HG03442 (cell line): ENCODE measurements at regions not wholly inside any gene's neighbourhood (a gene's known extent, or its start where the extent isn't known, plus 50 kb on each side); places are given as distances from the start of the nearest gene placed in this dataset.
"Not testable (repeated sequence)": the region's sequence is repeated elsewhere in the genome, so short reads cannot be mapped to it uniquely, and the experiment has no call there.

ENCODE experiments used
- ATAC-seq: cut with Tn5 transposase; IDR thresholded peaks from one replicate; pipeline ENCODE4 v1.9.1; 2021; ENCODE audit warnings: mild to moderate bottlenecking, moderate library complexity; ENCODE audit not compliant: unreplicated experiment

DNA sequence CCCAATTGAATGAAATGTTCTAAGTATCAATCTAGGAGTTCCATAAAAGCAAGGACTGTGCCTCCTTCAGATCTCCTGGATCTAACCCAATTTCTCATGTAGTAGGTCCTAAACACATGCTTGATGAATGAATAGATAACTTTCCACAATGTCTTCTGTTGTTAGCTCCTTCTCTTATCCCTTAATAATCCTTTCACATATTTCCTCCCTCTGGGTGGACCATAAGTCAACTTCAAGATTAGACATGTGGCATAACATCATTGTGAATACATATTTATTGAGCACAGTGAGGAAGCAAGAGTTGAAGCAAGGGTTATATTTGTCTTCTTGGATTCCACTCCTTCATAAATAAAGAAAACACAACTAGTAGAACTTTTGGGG, 108.6 kb upstream of the EGFLAM start:
- no peak for ATAC-seq

DNA sequence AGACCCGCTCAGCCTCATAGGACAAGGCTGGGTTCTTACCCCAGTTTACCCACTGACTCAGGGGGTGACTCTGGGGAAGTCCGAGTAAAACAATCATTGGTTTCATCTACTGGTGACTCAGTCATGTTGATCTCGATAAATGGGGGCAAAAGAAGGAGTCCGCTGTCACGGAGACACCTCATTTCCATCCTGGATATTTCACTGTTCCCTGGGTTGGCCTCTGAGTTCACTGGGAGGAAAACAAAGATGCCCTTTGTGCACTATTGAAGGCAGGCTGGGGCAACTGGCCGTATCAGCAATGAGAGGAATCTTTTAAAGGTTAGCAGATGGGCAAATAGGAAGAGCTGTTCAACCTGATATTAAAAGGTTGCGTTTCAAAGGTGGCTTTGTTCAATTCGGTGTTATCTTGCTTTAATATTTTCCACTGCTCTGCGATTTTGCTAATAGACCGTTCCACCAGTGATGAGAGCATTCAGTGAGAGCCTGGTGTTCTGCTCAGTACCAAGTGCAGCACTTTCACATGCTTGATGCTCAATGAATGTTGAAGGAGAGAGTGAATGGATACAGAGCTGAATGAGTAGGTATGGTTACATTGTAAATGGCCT, 110.2 kb upstream of the EGFLAM start:
- no peak for ATAC-seq

DNA sequence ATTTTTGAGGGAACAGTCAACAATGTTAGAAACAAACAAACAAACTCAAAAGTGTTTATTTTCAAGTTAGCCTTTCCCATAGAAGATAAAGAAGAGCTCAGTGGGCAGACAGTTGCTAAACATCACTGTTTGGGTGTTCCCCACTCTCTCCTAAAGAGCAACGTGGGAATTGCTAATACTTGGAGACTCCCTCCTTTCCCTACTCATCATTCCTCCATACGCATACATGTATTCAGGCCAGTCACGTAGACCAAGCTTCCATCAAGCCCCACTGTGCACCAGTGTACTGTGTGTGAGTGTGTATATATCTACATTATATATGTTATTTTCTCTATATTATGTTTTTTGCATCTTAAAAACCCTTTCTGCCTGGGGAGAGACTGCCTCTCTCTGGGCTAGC, 115.0 kb upstream of the EGFLAM start:
- no peak for ATAC-seq

DNA sequence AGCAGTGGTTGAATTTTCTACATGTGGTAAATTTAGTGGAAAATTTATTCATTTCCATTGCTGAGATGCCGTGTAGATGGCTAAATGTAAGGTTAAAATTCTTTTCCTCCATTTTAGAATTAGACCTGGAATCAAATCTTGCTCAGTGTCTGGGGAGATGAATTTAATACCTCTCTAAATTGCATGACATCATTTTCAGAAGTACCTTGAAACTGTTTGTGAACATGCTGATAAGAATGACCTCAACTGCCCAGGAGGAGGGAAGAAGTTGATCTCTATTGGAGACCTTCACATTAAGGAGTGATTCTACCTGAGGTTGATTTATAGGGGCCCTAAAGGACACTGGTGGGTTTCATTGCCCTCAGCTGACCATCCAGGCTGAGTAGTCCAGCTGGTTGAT, 116.7 kb upstream of the EGFLAM start:
- no peak for ATAC-seq

DNA sequence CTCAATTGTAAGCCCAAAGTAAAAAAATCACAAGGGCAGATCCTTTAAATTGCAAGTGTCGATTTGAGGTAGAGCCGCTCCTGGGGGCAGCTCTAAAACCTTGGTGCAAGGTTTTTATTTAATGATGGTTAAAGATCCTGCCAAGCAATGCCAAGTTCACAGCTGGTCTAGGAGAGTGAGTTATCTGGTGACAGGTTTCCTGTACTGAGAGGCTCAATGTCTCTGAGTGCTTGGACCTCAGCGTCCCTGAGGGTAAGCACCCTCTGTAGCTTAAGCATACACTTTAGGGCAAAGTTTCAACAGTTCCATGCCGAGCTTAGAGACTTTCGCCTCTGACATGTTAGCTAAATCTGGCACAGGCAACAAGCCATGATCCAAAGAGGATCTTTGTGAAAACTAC, 119.8 kb upstream of the EGFLAM start:
- ATAC-seq = no peak

DNA sequence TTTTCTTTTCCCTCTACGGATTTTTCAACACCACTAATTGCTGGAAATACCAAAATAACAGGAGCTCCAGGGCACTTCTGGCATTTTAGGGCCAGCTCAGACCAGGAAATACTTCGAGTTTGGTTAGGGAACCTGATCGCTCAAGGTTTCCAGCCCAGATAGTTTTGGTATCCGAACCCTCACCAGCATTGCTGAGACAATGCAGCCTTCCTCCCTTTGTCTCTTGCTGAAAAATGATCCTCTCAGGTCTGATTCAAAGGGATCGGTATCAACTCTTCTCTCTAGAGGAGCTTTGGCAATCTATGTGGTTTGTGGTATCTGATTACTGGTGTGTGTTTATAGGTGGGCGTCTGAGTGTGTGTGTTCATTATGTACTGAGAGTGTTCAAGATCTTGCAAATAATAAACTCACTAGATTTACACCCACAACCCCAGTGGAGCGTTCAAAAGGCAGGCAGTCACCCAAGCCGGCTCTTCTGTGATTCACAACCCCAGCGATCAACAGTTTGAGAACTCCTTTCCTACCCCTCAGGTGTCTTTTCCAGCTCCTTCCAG, 122.8 kb upstream of the EGFLAM start:
- no peak for ATAC-seq

DNA sequence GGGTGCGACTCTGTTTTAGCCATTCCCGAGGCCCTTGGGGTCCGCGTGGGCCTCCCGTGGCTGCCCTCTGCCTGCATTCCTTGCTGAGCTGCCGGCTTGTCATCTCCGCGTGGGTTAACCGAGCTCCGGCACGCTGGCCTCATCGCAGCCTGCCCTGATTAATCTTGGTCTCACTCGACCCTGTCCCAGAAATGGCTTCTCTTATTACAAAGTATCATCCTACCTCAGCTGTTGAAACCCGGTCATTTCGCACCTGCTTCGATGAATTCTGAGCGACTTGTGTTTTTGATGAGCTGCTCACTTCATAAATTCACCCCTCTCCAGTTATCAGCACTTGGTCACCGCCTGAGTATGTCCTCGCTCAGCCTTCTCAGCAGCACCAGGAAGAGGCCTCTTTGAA, 123.5 kb upstream of the EGFLAM start:
- ATAC-seq = no peak

DNA sequence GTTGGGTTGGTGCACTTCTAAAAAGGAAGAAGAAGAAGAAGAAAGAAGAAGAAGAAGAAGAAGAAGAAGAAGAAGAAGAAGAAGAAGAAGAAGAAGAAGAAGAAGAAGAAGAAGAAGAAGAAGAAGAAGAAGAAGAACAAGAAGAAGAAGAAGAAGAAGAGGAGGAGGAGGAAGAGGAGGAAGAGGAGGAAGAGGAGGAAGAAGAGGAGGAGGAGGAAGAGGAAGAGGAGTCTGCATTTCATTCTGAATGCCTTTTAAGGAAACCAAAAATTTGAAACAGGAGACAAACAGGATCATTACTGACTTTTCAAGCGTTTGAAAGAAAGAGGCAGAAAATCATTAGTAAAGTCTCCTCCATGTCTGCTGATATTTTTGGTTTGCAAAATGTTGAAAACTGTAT, 124.1 kb upstream of the EGFLAM start:
- ATAC-seq = not testable (repeated sequence)

DNA sequence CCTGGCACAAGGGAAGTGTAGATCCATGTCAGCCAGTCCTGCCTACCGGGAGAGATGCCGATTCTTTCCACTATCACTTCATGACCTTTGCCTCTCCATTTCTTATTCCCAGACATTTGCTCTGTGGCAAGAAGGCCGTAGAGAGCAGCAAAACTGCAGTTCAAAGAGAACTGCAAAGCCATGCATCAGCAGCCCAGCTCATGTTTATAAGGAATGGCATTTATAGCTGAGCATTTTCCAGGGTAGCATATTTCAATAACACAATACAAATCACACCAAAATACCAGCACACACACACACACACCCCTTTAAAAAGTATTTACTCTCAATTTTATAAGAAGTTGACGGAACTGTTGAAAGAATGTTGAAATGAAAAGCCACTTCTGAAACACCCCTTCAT, 126.7 kb upstream of the EGFLAM start:
- ATAC-seq = no peak

DNA sequence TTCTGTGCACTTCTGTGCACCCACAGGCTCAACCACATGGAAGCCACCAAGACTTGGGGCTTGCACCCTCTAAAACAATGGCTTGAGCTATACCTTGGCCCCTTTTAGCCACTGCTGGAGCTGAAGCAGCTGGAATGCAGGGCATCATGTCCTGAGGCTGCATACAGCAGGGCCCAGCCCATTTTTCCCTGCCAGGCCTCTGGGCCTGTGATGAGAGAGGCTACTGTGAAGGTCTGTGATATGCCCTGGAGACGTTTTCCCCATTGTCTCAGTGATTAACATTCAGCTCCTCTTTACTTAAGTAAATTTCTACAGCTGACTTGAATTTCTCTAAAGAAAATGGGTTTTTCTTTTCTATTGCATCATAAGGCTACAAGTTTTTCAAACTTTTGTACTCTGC, 134.0 kb upstream of the EGFLAM start:
- no peak for ATAC-seq

DNA sequence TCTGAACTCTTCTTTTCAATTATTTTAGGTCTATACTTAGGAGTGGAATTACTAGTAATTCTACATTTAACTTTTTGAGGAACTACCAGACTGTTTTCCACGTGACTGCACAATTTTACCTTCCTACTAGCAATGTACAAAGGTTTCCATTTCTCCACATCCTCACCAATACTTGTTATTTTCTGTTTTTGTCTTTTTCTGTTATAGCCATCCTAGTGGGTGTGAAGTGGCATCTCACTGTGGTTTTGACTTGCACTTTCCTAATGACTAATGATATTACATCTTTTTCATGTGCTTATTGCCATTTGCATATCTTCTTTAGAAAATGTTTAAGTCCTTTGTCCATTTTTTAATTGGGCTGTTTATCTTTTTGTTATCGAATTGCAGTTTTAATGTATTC, 136.9 kb upstream of the EGFLAM start:
- no peak for ATAC-seq

DNA sequence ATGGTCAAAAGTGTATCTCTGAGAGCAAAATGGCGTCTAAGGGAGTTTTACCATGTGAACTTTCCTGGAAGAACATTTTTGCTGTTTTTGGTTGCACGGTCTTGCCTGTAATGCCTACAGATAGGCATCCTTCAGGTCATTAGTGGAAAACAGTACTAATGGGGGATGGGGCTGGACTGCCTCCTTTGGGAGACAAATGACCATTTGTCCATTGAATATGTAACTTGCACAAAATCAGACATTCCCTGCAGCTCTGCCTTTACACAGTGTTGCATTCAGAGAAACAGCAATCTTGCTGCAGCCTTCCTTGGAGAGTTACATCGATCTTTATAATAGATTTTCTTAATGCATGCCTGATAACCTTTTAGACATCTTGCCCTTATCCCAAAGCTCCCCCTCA, 138.5 kb upstream of the EGFLAM start:
- ATAC-seq = no peak

DNA sequence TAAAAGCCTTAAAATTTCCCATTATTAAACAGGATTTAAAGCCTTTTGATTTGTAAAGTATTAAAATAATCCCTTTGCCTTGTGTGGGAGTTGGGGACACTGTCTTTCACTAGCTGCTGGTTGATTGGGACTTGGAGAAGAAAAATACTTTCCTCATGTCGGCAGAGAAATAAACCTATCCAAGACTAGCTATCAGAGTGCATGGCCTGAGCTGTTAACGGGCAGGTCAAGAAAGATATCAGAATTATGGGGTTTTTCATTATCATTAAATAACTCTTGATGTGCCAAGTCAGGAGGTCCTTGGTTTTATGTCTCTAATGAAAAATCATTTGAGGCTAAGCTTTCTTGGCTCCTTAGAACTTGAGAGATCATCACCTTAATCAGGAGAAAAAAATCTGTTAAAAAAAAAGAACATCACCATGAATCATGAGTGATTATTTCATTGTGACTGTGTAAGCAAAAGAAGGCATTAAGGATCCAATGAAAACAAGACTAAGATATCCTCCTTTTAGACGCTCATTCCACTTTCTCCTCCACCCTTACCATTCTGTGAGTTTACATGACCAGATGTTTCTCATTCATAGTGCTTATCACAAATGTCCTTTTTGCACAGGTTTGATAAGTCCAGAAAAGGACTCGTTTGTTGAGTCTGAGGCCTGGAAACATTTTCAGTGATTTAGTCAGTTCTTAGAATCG, 140.4 kb upstream of the EGFLAM start:
- no peak for ATAC-seq

DNA sequence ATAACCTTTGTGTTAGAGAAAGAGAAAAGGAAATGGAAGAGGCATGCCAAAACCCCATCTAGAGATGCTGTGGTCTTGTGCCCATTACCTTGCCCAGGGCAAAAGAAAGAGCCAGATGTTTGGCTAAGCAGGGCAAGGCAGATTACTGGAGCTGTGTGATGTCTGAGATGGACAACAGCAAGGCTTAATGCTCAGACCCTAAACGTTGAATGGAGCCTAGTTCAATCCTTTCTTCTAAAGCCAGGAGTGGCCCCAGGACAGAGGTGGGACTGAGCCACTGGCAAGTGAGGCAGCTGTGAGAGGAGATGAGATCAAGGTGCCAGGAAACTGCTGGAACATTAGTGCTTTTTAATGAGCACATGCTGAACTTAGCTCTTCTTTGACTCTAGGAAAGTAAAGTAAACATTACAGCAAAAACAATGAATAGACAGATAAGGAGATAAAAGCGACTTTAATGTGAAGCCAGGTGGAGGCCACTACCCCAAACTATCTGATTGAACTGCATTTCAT, 143.0 kb upstream of the EGFLAM start:
- no peak for ATAC-seq

DNA sequence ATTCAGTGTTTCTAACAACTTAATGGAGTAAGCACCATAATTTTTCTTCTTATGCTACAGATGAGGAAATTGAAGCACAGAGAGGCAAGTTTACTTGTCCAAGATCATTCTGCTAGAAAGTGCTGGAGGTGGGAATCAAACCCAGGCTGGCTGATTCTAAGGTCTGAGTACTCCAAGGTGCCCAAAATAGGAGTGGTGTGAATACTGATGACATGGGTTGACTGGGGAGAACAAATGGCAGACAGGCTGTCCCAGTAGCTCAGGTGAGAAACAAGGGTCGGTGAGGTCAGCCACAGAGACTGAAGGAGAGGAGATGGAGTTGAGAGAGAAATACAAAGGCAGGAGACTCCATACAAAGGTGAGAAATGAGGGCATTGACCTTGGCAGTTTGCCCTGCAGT, 144.5 kb upstream of the EGFLAM start:
- no peak for ATAC-seq

DNA sequence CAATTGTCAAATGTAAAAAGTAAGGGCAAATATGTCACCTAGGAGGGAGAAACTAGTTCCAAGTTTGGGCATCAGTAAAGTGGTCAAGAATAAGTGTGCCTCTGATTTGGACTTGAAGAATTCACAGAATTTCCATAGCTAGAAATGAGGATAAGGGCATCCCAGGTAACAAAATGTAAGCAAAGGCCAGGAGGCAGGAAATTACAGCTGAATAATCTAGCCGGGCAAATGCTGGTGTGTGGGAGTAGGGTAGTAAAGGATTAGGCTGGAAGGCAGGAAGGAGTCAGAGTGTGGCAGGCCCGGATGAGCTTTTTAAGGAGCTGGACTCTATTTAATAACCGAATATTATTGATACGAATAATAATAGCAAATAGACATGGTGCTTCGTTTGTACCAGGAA, 144.9 kb upstream of the EGFLAM start:
- no peak for ATAC-seq

DNA sequence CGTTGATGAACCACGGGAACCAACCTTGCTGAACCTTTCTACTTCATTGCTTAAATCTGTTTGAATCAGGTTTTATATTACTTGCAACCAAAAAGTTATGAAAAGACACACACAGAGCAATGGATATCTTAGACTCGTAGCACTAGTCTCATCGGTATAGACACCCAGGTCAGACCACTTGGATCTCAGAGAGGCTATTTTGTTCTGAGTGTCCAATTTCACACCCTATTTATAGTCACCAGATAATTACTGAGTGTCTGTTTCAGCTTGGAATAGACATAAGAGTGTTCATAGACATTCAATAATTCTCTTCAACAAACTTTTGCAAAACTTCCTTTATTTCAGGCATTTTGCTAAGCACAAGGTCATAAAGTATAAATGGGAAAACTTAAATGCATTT, 145.4 kb upstream of the EGFLAM start:
- no peak for ATAC-seq

DNA sequence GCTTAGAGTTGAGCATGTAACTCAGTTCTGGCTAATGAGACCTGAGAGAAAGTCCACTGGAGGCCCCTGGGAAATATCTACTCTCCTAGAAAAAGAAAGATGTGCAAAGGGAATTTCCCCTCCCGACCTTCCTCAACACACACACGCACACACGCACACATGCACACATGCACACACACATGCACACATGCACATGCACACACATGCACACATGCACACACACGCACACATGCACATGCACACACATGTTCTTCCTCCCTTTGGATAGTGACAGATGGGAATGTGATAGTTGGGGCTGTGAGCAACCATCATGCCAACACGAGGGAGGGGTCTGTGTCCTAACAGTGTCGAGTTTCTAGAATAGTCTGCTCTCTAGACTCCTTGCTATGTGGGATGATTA, 148.2 kb upstream of the EGFLAM start:
- ATAC-seq = no peak

DNA sequence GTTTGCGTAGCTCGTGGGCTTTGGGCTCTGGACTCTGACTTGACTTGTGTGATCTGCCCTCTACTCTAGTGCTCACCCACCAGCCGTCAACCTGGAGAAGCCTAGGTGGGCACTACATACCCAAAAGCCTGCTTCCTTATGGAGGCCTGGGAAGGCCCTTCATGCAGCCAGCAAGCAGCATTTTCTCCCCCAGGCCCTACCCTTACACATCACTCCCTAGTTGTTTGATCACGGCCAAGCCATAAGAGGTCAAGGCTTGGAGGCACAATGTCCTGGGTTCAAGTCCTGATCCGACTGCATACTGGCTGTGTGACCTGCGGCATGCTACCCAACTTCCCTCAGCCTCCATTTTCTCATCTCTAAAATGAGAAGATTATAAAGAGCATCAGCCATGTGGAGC, 151.3 kb upstream of the EGFLAM start:
- ATAC-seq = no peak

DNA sequence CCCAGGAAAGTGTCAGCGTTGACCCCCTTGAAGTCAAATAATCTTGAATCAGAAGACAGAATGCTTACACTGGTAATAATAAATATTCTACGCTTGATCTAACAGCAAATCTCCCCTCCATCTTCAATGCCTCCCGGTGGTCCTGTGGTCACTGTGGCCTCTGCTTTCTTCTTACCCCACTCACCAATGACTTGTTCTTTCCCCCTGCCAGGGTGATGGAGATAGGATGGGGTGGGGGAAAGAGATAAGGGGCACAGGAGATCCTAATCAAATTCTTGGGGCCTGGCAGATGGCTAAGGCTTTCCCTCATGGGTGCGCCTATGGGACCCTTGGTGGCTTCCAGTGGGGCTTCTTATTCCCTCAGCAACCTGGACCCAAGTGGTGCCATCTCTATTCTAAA, 152.6 kb upstream of the EGFLAM start:
- ATAC-seq = no peak

DNA sequence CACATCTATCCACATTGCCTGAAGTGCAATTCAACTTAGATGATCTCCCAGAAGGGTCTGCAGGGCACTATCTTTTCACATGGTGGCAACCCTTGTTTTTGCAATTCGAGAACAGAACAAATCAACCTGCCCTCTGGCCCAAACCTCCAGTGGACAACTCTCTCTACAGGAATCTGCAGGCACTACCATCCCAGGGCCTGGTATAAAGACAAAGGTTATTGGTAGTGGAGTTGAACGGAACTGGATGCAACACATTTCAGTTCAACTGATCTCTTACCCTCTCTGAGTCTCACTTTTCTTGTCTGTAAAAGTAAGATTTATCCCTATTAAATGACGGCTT, 153.2 kb upstream of the EGFLAM start:
- no peak for ATAC-seq

DNA sequence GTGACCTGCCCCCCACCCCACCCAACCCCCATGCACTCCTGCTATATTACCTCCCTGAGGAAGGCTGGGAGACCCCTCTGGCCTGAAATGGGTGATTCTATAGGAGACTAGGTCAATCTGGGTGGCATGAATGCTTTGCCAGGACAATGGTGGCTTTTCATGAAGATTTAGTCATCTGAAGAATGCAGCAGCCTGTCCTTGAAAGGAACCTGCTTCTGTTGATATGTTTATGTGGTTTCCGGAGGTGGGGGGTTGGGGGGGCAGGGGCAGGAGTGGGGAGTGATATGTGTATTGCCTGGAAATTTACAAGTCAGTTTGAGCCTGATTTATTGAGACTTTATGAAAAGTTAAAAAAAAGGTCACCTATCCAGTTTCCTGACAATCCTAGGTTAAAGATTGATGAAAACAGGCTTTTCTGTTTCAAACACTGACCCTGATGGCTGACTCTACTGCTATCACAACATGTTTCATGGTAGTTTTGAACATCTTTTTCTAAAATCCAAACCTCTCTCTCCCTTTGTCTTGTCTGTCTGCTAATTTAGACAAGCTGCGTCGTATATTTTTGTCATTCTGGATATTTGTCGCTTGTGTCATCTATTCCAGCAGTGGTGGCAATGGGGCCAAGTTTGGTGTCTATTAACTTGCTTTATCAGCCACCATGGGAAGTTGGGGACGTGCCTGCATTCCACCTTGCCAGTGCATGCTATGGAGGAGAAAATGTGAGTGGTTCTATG, 153.7 kb upstream of the EGFLAM start:
- no peak for ATAC-seq
